Prostate gland (tissue), 2 donors: ENCODE measurements at regions not wholly inside any gene's neighbourhood (a gene's known extent, or its start where the extent isn't known, plus 50 kb on each side); places are given as distances from the start of the nearest gene placed in this dataset.
"Not testable (repeated sequence)": the region's sequence is repeated elsewhere in the genome, so short reads cannot be mapped to it uniquely, and the experiment has no call there.

Experiments
- DNase-seq: peaks from one replicate; pipeline ENCODE4 v3.0.0-alpha.2; 2019; ENCODE audit warnings: low spot score
- H3K27ac ChIP-seq, 2 donors: fragments of 200-600 bp; sonication (generic); 2 replicates each; pipeline ENCODE4 v1.5.1; 2017 to 2019
- H3K27me3 ChIP-seq: fragments of 200-600 bp; sonication (generic); replicated peaks from 2 replicates; pipeline ENCODE4 v1.5.1; 2019; ENCODE audit not compliant: insufficient read depth
- H3K36me3 ChIP-seq, 2 donors: fragments of 200-600 bp; sonication (generic); 1 replicate in 1 of 2; 2 replicates in 1 of 2; pipeline versions ENCODE4 v1.5.1 to v1.8.1; 2017 to 2019
- H3K4me1 ChIP-seq: fragments of 200-600 bp; sonication (generic); replicated peaks from 2 replicates; pipeline ENCODE4 v1.5.1; 2019
- H3K4me3 ChIP-seq, 2 donors: fragments of 200-600 bp; sonication (generic); 2 replicates each; pipeline ENCODE4 v1.5.1; 2017 to 2019
- H3K9me3 ChIP-seq: fragments of 200-600 bp; sonication (generic); 2 replicates; pipeline ENCODE4 v1.5.1; 2017
- POLR2A ChIP-seq: fragments of 450-650 bp; IDR thresholded peaks from one replicate; pipeline ENCODE4 v1.6.1; 2016; ENCODE audit warnings: antibody characterized with exemption, mild to moderate bottlenecking
- POLR2AphosphoS5 ChIP-seq: sonication (generic); formaldehyde crosslinking; IDR thresholded peaks from one replicate; pipeline ENCODE4 v1.6.1; 2017; ENCODE audit warnings: antibody characterized with exemption
- WGBS: methylation state at CpG from one replicate; pipeline ENCODE4 v1.1.5; 2018; 5-methylcytosine and 5-hydroxymethylcytosine counted together
- intact Hi-C: fragments of 100-400 bp; cut with DNase I; formaldehyde crosslinking; loops from one replicate; pipeline ENCODE4 v1.14.2; 2022
- TF ChIP-seq, protein P1 (sequence below), 4 experiments: fragments of 200-600 bp in 2 of 4; fragments of 450-650 bp in 2 of 4; sonication (generic) in 2 of 4; IDR thresholded peaks; 1 replicate in 3 of 4; 2 replicates in 1 of 4; pipeline ENCODE4 v1.5.1; 2016 to 2019; ENCODE audit warnings: antibody characterized with exemption in 4 of 4, mild to moderate bottlenecking in 2 of 4, moderate library complexity in 2 of 4

DNA sequence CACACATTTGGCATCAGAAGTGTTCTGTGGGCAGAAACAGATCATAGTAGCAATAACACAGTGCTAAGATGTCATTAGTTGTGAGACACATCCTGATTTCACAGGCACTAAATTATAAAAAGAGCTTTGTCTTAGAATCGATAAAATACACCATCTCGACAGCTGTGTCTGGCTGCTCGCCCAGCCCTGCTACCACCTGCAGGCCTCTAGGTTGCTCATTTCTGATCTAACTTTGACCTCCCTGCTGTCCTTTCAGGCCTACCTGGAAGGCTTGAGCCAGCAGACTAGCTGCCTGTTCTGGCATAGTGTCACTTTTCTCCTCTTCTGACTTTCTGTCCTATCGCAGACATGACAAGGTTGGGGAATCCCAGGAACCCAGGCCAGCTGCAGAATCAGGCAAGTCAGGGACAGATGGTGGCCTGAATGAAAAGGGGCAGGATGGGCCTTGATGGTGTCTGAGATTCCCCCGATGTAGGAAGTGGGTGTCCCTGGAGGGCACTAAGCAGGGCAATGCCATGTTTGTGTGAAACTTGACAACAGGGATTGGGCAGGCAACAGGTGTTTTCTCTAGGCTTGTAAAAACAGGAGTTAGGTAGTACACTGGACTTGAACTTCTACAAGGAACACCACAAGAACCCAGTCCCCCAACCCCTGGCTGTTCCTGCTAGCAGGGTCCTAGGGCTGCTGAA, 66.6 kb upstream of the RHOU start:
- WGBS: 70% methylated on average over 5 of the region's 5 CpGs
- TF ChIP-seq POLR2AphosphoS5 (no peak), POLR2A (no peak)
- TF ChIP-seq, protein P1, sequence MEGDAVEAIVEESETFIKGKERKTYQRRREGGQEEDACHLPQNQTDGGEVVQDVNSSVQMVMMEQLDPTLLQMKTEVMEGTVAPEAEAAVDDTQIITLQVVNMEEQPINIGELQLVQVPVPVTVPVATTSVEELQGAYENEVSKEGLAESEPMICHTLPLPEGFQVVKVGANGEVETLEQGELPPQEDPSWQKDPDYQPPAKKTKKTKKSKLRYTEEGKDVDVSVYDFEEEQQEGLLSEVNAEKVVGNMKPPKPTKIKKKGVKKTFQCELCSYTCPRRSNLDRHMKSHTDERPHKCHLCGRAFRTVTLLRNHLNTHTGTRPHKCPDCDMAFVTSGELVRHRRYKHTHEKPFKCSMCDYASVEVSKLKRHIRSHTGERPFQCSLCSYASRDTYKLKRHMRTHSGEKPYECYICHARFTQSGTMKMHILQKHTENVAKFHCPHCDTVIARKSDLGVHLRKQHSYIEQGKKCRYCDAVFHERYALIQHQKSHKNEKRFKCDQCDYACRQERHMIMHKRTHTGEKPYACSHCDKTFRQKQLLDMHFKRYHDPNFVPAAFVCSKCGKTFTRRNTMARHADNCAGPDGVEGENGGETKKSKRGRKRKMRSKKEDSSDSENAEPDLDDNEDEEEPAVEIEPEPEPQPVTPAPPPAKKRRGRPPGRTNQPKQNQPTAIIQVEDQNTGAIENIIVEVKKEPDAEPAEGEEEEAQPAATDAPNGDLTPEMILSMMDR (IDR thresholded peaks at IDR 0.05): no peak
- Histone ChIP-seq H3K27me3 (no peaks in the 10 kb centered on the region), H3K36me3 (no peaks in the 10 kb centered on the region), H3K9me3 (no peaks in the 10 kb centered on the region), H3K4me3 (no peak overlapping the region), H3K27ac (no peak overlapping the region), H3K4me1 (no peaks in the 10 kb centered on the region)
- DNase-seq: no peak
- intact Hi-C loops: no loop called here

DNA sequence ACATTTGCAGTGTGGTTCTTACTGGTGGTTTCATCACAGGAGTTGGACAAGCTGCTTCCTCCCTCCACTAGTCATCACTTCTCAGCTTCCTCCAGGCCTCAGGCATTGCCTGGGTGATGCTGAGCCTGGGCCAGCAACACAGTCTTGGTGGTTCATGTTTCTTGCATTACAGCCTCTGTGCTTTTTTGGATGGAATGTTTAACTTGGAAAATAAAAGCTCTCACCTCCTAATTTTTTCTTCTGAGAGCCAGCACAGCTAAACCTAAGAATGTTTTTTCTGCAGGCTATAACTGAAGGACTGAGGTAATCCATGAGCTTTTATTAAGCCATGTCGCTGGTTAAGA, 66.1 kb upstream of the RHOU start:
- Histone ChIP-seq H3K27me3 (no peaks in the 10 kb centered on the region), H3K9me3 (no peaks in the 10 kb centered on the region), H3K4me3 (no peak overlapping the region), H3K27ac (no peak overlapping the region), H3K4me1 (no peaks in the 10 kb centered on the region), H3K36me3 (no peaks in the 10 kb centered on the region)
- 76% methylated on average over 1 of the region's 1 CpG for WGBS
- DNase-seq: no peak
- TF ChIP-seq POLR2A: no peak
- no peak for TF ChIP-seq POLR2AphosphoS5
- intact Hi-C loops: no loop called here

DNA sequence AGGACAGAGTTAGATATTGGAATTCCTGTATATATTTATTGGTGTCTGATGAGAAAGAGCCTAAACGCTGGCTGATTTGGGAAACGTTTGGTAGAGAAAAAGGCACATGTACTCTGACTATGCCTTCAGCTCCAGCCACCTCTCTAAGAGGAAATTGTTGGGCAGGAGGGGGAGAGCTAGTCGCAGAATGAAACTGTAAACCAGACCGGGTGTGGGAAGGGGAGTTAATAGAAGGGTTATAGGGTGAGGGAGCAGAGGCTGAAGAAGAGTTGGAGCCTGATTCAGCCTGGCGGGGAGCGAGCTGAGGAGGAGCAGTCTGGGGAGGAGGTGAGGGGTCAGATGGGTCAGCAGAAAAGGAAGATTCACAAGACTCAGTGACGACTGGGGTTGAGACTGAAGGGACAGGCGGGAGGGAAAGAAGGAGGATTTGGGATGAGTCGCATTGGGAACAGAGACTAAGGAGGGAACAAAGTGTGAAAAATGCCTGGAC, 54.2 kb upstream of the RHOU start:
- DNase-seq, H3K27ac ChIP-seq, H3K36me3 ChIP-seq, H3K4me3 ChIP-seq, H3K27me3 ChIP-seq, H3K9me3 ChIP-seq, intact Hi-C loops, H3K4me1 ChIP-seq: not testable (repeated sequence)
- 61% methylated on average over 9 of the region's 9 CpGs for WGBS

DNA sequence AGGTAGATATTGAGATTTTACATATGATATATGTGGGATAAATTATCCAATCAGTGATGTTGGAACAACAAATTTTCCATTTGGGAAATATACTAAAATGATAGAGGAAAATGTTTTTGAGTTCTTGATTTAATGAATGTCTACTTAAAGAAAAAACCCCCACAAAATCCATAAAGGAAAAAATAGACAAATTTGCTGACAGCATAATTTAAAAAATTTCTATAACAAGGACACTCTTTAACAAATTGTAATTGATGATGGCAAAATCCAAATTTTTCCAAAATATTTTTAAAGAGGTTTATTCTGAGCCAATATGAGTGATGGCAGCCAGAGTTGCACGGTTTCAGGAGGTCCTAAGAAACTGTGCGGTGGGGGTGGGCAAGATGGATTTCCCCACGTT, 51.9 kb upstream of the RHOU start:
- 87% methylated on average over 3 of the region's 3 CpGs for WGBS
- intact Hi-C loops: no loop called here
- Histone ChIP-seq H3K4me3 (no peak overlapping the region), H3K27me3 (no peaks in the 10 kb centered on the region), H3K36me3 (no peaks in the 10 kb centered on the region), H3K4me1 (no peaks in the 10 kb centered on the region), H3K27ac (no peak overlapping the region), H3K9me3 (no peaks in the 10 kb centered on the region)
- TF ChIP-seq, protein P1 (IDR thresholded peaks at IDR 0.05): no peak
- TF ChIP-seq POLR2AphosphoS5 (no peak), POLR2A (no peak)
- DNase-seq: no peak

DNA sequence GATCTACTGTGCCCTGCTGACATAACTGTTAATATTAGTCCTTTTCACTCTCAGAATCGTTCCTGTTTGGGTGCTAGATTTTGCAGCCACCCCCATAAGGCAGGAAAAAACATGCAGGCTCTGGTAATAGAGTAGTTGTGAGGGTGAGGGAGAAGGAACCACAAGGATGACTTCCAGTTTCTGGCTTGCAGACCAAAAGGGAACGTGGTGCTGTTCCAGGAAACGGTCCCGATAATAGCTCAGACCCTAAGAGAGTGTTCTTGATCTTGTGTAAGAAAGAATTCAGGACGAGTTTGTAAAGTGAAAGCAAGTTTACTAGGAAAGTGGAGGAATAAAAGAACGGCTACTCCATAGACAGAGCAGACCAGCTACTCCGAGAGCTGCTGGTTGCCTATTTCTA, 50.7 kb upstream of the RHOU start:
- H3K27ac ChIP-seq: no peak overlapping the region
- 77% methylated on average over 7 of the region's 7 CpGs for WGBS
- no peak for DNase-seq
- H3K9me3 ChIP-seq: no peaks in the 10 kb centered on the region
- H3K4me1 ChIP-seq: no peaks in the 10 kb centered on the region
- no peak for TF ChIP-seq POLR2A
- TF ChIP-seq POLR2AphosphoS5: no peak
- TF ChIP-seq, protein P1 (IDR thresholded peaks at IDR 0.05): no peak
- H3K36me3 ChIP-seq: no peaks in the 10 kb centered on the region
- no peak overlapping the region for H3K4me3 ChIP-seq
- intact Hi-C loops: no loop called here
- H3K27me3 ChIP-seq: no peaks in the 10 kb centered on the region

DNA sequence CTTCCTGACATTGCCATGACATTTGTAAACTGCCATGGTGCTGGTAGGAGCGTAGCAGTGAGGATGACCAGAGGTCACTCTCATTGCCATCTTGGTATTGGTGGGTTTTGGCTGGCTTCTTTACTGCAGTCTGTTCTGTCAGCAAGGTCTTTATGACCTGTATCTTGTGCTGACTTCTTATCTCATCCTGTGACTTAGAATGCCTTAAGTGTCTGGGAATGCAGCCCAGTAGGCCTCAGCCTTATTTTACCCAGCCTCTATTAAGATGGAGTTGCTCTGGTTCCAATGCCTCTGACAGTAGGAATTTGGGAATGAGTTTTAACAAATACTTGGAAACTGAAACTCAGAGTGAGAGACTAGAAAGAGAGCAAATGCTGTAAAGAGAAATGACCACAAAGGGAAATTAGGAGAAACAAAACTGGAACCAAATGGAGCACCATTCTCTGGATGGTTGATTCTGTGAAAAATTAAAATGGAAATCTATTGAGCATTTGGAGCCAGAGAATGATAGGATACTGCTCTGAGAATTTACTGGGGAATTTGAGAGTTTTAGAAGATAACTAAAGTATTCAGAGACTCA, 50.1 kb upstream of the RHOU start:
- Histone ChIP-seq H3K4me1 (no peaks in the 10 kb centered on the region), H3K9me3 (no peaks in the 10 kb centered on the region), H3K4me3 (no peak overlapping the region), H3K36me3 (no peaks in the 10 kb centered on the region), H3K27me3 (no peaks in the 10 kb centered on the region), H3K27ac (no peak overlapping the region)
- WGBS: 86% methylated on average over 1 of the region's 1 CpG
- intact Hi-C loops: no loop called here
- TF ChIP-seq POLR2AphosphoS5 (no peak), POLR2A (no peak)
- TF ChIP-seq, protein P1 (IDR thresholded peaks at IDR 0.05): no peak
- no peak for DNase-seq
